HFF-Myc (cell line): ENCODE measurements at regions not wholly inside any gene's neighbourhood (a gene's known extent, or its start where the extent isn't known, plus 50 kb on each side); places are given as distances from the start of the nearest gene placed in this dataset.

Experiments
- DNase-seq: peaks from one replicate; pipeline ENCODE4 v3.0.0-alpha.2; 2011; ENCODE audit warnings: low read depth; ENCODE audit errors: extremely low read depth
- H3K4me3 ChIP-seq: replicated peaks from 2 replicates; pipeline ENCODE4 v1.5.1; 2011; ENCODE audit warnings: low read depth, mild to moderate bottlenecking, control low read depth, low read length
- TF ChIP-seq, protein P1 (sequence below): IDR thresholded peaks from 2 replicates; pipeline ENCODE4 v1.5.1; 2012; ENCODE audit warnings: mild to moderate bottlenecking, low read depth, low read length, control low read depth; ENCODE audit errors: missing control alignments

- H3K4me3 ChIP-seq = no peak overlapping the region
- DNase-seq = no peak
- TF ChIP-seq, protein P1, sequence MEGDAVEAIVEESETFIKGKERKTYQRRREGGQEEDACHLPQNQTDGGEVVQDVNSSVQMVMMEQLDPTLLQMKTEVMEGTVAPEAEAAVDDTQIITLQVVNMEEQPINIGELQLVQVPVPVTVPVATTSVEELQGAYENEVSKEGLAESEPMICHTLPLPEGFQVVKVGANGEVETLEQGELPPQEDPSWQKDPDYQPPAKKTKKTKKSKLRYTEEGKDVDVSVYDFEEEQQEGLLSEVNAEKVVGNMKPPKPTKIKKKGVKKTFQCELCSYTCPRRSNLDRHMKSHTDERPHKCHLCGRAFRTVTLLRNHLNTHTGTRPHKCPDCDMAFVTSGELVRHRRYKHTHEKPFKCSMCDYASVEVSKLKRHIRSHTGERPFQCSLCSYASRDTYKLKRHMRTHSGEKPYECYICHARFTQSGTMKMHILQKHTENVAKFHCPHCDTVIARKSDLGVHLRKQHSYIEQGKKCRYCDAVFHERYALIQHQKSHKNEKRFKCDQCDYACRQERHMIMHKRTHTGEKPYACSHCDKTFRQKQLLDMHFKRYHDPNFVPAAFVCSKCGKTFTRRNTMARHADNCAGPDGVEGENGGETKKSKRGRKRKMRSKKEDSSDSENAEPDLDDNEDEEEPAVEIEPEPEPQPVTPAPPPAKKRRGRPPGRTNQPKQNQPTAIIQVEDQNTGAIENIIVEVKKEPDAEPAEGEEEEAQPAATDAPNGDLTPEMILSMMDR = no peak
Observed at GRCh38 chr9:14462950-14463349, 149.0 kb upstream of the NFIB start.

GRCh38 chr9:14455243-14455642 is 141.3 kb upstream of the NFIB start:
- no peak overlapping the region for H3K4me3 ChIP-seq
- TF ChIP-seq, protein P1 = no peak
- no peak for DNase-seq

DNA sequence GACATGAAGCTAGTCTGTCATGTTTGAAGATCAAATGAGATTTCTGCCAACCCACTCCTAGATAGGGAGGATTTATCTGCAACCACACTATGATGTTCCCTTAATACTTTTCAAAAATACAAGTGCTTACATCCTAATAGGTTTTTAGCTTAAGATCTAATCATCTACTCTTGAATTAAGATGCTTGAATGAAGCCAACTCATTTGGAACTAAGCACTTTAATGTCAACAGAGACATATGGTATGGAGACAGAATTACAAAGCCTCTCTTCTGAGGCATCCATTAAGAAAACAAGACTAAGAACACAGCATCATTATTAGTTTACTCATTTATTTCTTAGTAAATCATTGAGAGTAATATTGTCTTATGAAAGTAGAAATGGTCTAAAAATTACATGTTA is 139.3 kb upstream of the NFIB start:
- no peak for DNase-seq
- TF ChIP-seq, protein P1 = no peak
- H3K4me3 ChIP-seq = no peak overlapping the region

- TF ChIP-seq, protein P1 = no peak
- H3K4me3 ChIP-seq = no peak overlapping the region
- DNase-seq = no peak
Observed at GRCh38 chr9:14452539-14452938, 138.6 kb upstream of the NFIB start.

- TF ChIP-seq, protein P1 = no peak
- H3K4me3 ChIP-seq = no peak overlapping the region
- DNase-seq = no peak
Observed at GRCh38 chr9:14451949-14452348, 138.0 kb upstream of the NFIB start.

GRCh38 chr9:14447103-14447502 is 133.2 kb upstream of the NFIB start:
- TF ChIP-seq, protein P1 = no peak
- no peak overlapping the region for H3K4me3 ChIP-seq
- no peak for DNase-seq

DNA sequence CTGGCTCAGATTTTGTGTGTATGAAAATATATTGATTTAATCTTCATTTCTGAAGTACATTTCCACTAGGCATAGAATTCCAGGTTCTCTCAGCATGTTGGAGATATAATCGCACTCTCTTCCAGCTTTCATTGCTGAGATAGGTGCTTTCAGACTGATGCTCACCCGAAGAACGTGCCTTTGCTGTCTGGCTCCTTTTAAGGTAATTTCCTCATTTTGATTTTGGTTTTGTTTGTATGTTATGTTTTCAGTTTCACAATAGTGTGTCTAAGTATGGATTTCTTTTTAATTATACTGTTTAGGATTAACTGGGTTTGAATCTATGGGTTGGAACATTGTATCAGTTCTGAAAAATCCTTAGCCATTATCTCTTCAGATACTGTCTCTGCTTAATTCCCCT is 132.0 kb upstream of the NFIB start:
- H3K4me3 ChIP-seq = no peak overlapping the region
- DNase-seq = no peak
- TF ChIP-seq, protein P1 = no peak
